ENCODE measurements at regions not wholly inside any gene's neighbourhood (a gene's known extent, or its start where the extent isn't known, plus 50 kb on each side); places are given as distances from the start of the nearest gene placed in this dataset.
"Not testable (repeated sequence)": the region's sequence is repeated elsewhere in the genome, so short reads cannot be mapped to it uniquely, and the experiment has no call there.

- H3K79me2 ChIP-seq (ENCODE audit: low read depth), result no peaks in the 10 kb centered on the region
- peaks cover 65% of the 10 kb centered on the region for H3K27me3 ChIP-seq (ENCODE audit: insufficient read depth, low read depth)
- CTCF ChIA-PET, result no interaction called here
- intact Hi-C loops (cut with micrococcal nuclease; ENCODE audit: unreplicated experiment), result no loop called here
- TF ChIP-seq, protein P1, sequence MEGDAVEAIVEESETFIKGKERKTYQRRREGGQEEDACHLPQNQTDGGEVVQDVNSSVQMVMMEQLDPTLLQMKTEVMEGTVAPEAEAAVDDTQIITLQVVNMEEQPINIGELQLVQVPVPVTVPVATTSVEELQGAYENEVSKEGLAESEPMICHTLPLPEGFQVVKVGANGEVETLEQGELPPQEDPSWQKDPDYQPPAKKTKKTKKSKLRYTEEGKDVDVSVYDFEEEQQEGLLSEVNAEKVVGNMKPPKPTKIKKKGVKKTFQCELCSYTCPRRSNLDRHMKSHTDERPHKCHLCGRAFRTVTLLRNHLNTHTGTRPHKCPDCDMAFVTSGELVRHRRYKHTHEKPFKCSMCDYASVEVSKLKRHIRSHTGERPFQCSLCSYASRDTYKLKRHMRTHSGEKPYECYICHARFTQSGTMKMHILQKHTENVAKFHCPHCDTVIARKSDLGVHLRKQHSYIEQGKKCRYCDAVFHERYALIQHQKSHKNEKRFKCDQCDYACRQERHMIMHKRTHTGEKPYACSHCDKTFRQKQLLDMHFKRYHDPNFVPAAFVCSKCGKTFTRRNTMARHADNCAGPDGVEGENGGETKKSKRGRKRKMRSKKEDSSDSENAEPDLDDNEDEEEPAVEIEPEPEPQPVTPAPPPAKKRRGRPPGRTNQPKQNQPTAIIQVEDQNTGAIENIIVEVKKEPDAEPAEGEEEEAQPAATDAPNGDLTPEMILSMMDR (conservative IDR thresholded peaks at IDR 0.05), result no peak
- no peak for TF ChIP-seq EZH2 (IDR thresholded peaks at IDR 0.05; ENCODE audit: low read depth)
- no peak for DNase-seq
- POLR2A ChIA-PET (ENCODE audit: unreplicated experiment), result no interaction called here
- H4K20me1 ChIP-seq (ENCODE audit: insufficient read depth), result no peaks in the 10 kb centered on the region
- no peak overlapping the region for H3K4me2 ChIP-seq
- no peak overlapping the region for H3K4me3 ChIP-seq
- no peaks in the 10 kb centered on the region for H3K9me3 ChIP-seq (ENCODE audit: insufficient read depth, low read depth)
- BruUV-seq (replicated peaks), result no TSS peak
- no peaks in the 10 kb centered on the region for H3K9me2 ChIP-seq (ENCODE audit: insufficient read depth)
- H3K36me3 ChIP-seq (ENCODE audit: low read depth), result no peaks in the 10 kb centered on the region
- H2AFZ ChIP-seq, result no peak overlapping the region
- no peaks in the 10 kb centered on the region for H3K4me1 ChIP-seq (replicated peaks; ENCODE audit: insufficient read depth)
- no peak overlapping the region for H3K27ac ChIP-seq
- no peaks in the 10 kb centered on the region for H3F3A ChIP-seq (ENCODE audit: insufficient read depth, low read depth)
Observed at GRCh38 chr5:179452356-179453230, 97.8 kb upstream of the RUFY1 start.

GRCh38 chr5:179451828-179452196 is 98.5 kb upstream of the RUFY1 start:
- DNase-seq, result no peak

GRCh38 chr5:179451114-179451827 is 99.1 kb upstream of the RUFY1 start:
- no peak overlapping the region for H3K4me2 ChIP-seq
- intact Hi-C loops (cut with micrococcal nuclease; ENCODE audit: unreplicated experiment), result no loop called here
- H3F3A ChIP-seq (ENCODE audit: insufficient read depth, low read depth), result no peaks in the 10 kb centered on the region
- DNase-seq, result no peak
- no peaks in the 10 kb centered on the region for H3K4me1 ChIP-seq (replicated peaks; ENCODE audit: insufficient read depth)
- ChIA-PET CTCF (no interaction called here), POLR2A (ENCODE audit: unreplicated experiment) (no interaction called here)
- no peak overlapping the region for H2AFZ ChIP-seq
- H3K9me2 ChIP-seq (ENCODE audit: insufficient read depth), result no peaks in the 10 kb centered on the region
- 0 out of 2 replicates have a peak, but pooled peaks cover 1% of the 10 kb centered on the region for H3K9me3 ChIP-seq (ENCODE audit: insufficient read depth, low read depth)
- H3K36me3 ChIP-seq (ENCODE audit: low read depth), result no peaks in the 10 kb centered on the region
- no peaks in the 10 kb centered on the region for H4K20me1 ChIP-seq (ENCODE audit: insufficient read depth)
- no TSS peak for BruUV-seq (replicated peaks)
- no peaks in the 10 kb centered on the region for H3K79me2 ChIP-seq (ENCODE audit: low read depth)
- no peak overlapping the region for H3K4me3 ChIP-seq
- H3K27ac ChIP-seq, result no peak overlapping the region
- TF ChIP-seq, protein P1 (conservative IDR thresholded peaks at IDR 0.05), result no peak
- TF ChIP-seq EZH2 (IDR thresholded peaks at IDR 0.05; ENCODE audit: low read depth), result no peak
- H3K27me3 ChIP-seq (ENCODE audit: insufficient read depth, low read depth), result peaks cover 58% of the 10 kb centered on the region

More at GRCh38 chr5:179451828-179452196, 98.5 kb upstream of the RUFY1 start:
- intact Hi-C loops (cut with micrococcal nuclease; ENCODE audit: unreplicated experiment), result no loop called here
- ChIA-PET POLR2A (ENCODE audit: unreplicated experiment) (no interaction called here), CTCF (no interaction called here)
- no peaks in the 10 kb centered on the region for H3K4me1 ChIP-seq (replicated peaks; ENCODE audit: insufficient read depth)
- no peaks in the 10 kb centered on the region for H4K20me1 ChIP-seq (ENCODE audit: insufficient read depth)
- no peak overlapping the region for H2AFZ ChIP-seq
- H3K27ac ChIP-seq, result no peak overlapping the region
- H3K79me2 ChIP-seq (ENCODE audit: low read depth), result no peaks in the 10 kb centered on the region
- H3K4me3 ChIP-seq, result no peak overlapping the region
- H3K27me3 ChIP-seq (ENCODE audit: insufficient read depth, low read depth), result peaks cover 58% of the 10 kb centered on the region
- no peaks in the 10 kb centered on the region for H3F3A ChIP-seq (ENCODE audit: insufficient read depth, low read depth)
- no peaks in the 10 kb centered on the region for H3K36me3 ChIP-seq (ENCODE audit: low read depth)
- H3K4me2 ChIP-seq, result no peak overlapping the region
- no peaks in the 10 kb centered on the region for H3K9me3 ChIP-seq (ENCODE audit: insufficient read depth, low read depth)
- BruUV-seq (replicated peaks), result no TSS peak
- TF ChIP-seq, protein P1 (conservative IDR thresholded peaks at IDR 0.05), result no peak
- no peak for TF ChIP-seq EZH2 (IDR thresholded peaks at IDR 0.05; ENCODE audit: low read depth)
- H3K9me2 ChIP-seq (ENCODE audit: insufficient read depth), result no peaks in the 10 kb centered on the region

DNA sequence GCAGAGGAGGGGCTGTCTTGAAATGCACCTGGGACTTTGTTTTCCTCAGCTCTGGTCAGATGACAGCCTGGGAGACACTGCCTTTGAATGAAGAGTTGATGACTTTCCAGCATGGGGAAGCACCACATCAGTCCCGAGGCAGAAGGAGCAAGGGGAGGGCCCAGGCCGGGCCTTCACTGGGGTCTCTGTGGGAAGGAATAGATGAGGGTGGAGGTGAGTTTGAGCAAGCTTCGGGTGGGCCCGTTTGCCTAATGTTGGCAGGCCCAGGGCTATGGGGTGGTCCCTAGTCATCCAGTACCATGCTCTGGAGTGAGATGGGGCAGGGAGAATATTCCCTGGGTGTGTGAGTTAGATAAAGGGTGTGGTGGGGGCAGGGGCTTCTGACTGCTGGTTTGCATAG is 100.4 kb upstream of the RUFY1 start:
- H3K9me3 ChIP-seq (ENCODE audit: insufficient read depth, low read depth); H3K4me1 ChIP-seq (replicated peaks; ENCODE audit: insufficient read depth); H3K4me2 ChIP-seq; intact Hi-C loops (cut with micrococcal nuclease; ENCODE audit: unreplicated experiment); H3F3A ChIP-seq (ENCODE audit: insufficient read depth, low read depth); H3K27ac ChIP-seq; H4K20me1 ChIP-seq (ENCODE audit: insufficient read depth); BruUV-seq (replicated peaks); H3K79me2 ChIP-seq (ENCODE audit: low read depth); H3K9me2 ChIP-seq (ENCODE audit: insufficient read depth); H2AFZ ChIP-seq; POLR2A ChIA-PET (ENCODE audit: unreplicated experiment); H3K4me3 ChIP-seq; H3K36me3 ChIP-seq (ENCODE audit: low read depth); DNase-seq; CTCF ChIA-PET: not testable (repeated sequence)
- H3K27me3 ChIP-seq (ENCODE audit: insufficient read depth, low read depth), result peaks cover 61% of the 10 kb centered on the region

GRCh38 chr5:179448282-179448681 is 102.1 kb upstream of the RUFY1 start:
- intact Hi-C loops (cut with micrococcal nuclease; ENCODE audit: unreplicated experiment); H3K4me1 ChIP-seq (replicated peaks; ENCODE audit: insufficient read depth); H4K20me1 ChIP-seq (ENCODE audit: insufficient read depth); H3K27ac ChIP-seq; H3K4me2 ChIP-seq; H3F3A ChIP-seq (ENCODE audit: insufficient read depth, low read depth); H3K9me2 ChIP-seq (ENCODE audit: insufficient read depth); H3K79me2 ChIP-seq (ENCODE audit: low read depth); BruUV-seq (replicated peaks); H2AFZ ChIP-seq; CTCF ChIA-PET; POLR2A ChIA-PET (ENCODE audit: unreplicated experiment); H3K36me3 ChIP-seq (ENCODE audit: low read depth); DNase-seq; H3K9me3 ChIP-seq (ENCODE audit: insufficient read depth, low read depth); H3K4me3 ChIP-seq: not testable (repeated sequence)
- peaks cover 57% of the 10 kb centered on the region for H3K27me3 ChIP-seq (ENCODE audit: insufficient read depth, low read depth)
